ENCODE measurements at regions not wholly inside any gene's neighbourhood (a gene's known extent, or its start where the extent isn't known, plus 50 kb on each side); places are given as distances from the start of the nearest gene placed in this dataset.

DNA sequence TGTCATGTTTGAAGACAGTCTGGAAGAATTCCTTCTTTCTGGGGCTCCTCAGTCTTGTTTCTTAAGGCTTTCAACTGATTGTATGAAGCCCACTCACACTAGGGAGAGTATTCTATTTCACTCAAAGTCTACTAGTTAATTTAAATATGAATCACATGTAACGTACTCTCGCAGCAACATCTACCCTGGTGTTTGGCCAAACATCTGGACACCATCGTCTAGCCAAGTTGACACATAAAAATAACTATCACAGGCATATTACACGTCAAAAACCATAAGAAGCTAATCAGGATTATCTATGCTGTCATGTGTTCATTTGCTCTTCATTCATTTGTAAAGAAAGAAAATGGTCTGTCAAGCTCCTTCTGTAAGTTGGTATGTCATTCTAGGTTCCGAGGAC is 787.4 kb downstream of the KCNJ2 start:
- Histone ChIP-seq H3K27ac (ENCODE audit: low read depth in 1 of 2, low read length in 2 of 2) (no peak overlapping the region), H3K27me3 (ENCODE audit: control insufficient read depth in 4 of 4, insufficient read depth in 4 of 4, low read length in 3 of 4) (no peaks in the 10 kb centered on the region), H3K4me1 (ENCODE audit: control insufficient read depth in 4 of 4, insufficient read depth in 4 of 4, low read length in 3 of 4) (no peaks in the 10 kb centered on the region), H3K9me3 (ENCODE audit: control insufficient read depth in 4 of 4, low read length in 3 of 4) (no peaks in the 10 kb centered on the region), H3K36me3 (ENCODE audit: control insufficient read depth in 4 of 4, insufficient read depth in 3 of 4, low read depth in 1 of 4, low read length in 3 of 4) (no peaks in the 10 kb centered on the region), H3K9ac (ENCODE audit: low read depth in 1 of 2, low read length in 2 of 2) (no peak overlapping the region), H3K4me3 (ENCODE audit: low read depth in 1 of 3, low read length in 3 of 3) (no peak overlapping the region)
- no peak for TF ChIP-seq EGR1 (IDR thresholded peaks at IDR 0.05; ENCODE audit: low read depth in 2 of 2)
- TF ChIP-seq HNF4G (IDR thresholded peaks at IDR 0.05), result no peak
- TF ChIP-seq SP1 (IDR thresholded peaks at IDR 0.05), result no peak
- TF ChIP-seq FOXA1 (IDR thresholded peaks at IDR 0.05), result no peak
- TF ChIP-seq HNF4A (conservative IDR thresholded peaks at IDR 0.05), result no peak
- no peak for TF ChIP-seq TAF1 (conservative IDR thresholded peaks at IDR 0.05)
- no peak for DNase-seq (ENCODE audit: low spot score)
- 86% methylated on average over 5 of the region's 5 CpGs for WGBS

DNA sequence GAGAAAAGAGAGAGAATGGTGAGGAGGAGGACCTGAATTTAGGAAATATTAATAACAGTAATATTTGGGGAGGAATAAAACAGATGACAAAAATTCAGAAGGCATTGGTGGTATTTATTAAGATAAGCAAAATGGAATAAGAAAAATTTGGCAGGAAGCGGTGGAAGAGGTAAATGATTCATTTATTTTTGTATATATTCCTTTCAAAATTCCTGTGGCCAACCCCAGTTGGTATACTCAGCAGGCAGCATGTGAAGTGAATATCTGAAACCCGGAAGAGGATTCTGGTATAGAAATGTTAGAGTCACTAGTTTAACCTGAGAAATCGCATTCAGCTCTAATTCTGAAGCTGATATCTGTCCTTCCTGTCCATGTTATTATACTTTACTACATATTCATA is 792.0 kb downstream of the KCNJ2 start:
- H3K9ac ChIP-seq (ENCODE audit: low read depth in 1 of 2, low read length in 2 of 2), result no peak overlapping the region
- no peak for DNase-seq (ENCODE audit: low spot score)
- no peak overlapping the region for H3K27ac ChIP-seq (ENCODE audit: low read depth in 1 of 2, low read length in 2 of 2)
- H3K4me3 ChIP-seq (ENCODE audit: low read depth in 1 of 3, low read length in 3 of 3), result no peak overlapping the region
- peaks cover 0 to 3% (median under 1%) of the 10 kb centered on the region in 4 donors for H3K9me3 ChIP-seq (ENCODE audit: control insufficient read depth in 4 of 4, low read length in 3 of 4)
- no peaks in the 10 kb centered on the region for H3K4me1 ChIP-seq (ENCODE audit: control insufficient read depth in 4 of 4, insufficient read depth in 4 of 4, low read length in 3 of 4)
- TF ChIP-seq NR2F2 (IDR thresholded peaks at IDR 0.05), result no peak
- TF ChIP-seq, protein P1, sequence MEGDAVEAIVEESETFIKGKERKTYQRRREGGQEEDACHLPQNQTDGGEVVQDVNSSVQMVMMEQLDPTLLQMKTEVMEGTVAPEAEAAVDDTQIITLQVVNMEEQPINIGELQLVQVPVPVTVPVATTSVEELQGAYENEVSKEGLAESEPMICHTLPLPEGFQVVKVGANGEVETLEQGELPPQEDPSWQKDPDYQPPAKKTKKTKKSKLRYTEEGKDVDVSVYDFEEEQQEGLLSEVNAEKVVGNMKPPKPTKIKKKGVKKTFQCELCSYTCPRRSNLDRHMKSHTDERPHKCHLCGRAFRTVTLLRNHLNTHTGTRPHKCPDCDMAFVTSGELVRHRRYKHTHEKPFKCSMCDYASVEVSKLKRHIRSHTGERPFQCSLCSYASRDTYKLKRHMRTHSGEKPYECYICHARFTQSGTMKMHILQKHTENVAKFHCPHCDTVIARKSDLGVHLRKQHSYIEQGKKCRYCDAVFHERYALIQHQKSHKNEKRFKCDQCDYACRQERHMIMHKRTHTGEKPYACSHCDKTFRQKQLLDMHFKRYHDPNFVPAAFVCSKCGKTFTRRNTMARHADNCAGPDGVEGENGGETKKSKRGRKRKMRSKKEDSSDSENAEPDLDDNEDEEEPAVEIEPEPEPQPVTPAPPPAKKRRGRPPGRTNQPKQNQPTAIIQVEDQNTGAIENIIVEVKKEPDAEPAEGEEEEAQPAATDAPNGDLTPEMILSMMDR (IDR thresholded peaks at IDR 0.05; ENCODE audit: low read depth, low read length, missing input control), result no peak
- no peak for TF ChIP-seq FOXA2 (IDR thresholded peaks at IDR 0.05)
- TF ChIP-seq, protein P2, sequence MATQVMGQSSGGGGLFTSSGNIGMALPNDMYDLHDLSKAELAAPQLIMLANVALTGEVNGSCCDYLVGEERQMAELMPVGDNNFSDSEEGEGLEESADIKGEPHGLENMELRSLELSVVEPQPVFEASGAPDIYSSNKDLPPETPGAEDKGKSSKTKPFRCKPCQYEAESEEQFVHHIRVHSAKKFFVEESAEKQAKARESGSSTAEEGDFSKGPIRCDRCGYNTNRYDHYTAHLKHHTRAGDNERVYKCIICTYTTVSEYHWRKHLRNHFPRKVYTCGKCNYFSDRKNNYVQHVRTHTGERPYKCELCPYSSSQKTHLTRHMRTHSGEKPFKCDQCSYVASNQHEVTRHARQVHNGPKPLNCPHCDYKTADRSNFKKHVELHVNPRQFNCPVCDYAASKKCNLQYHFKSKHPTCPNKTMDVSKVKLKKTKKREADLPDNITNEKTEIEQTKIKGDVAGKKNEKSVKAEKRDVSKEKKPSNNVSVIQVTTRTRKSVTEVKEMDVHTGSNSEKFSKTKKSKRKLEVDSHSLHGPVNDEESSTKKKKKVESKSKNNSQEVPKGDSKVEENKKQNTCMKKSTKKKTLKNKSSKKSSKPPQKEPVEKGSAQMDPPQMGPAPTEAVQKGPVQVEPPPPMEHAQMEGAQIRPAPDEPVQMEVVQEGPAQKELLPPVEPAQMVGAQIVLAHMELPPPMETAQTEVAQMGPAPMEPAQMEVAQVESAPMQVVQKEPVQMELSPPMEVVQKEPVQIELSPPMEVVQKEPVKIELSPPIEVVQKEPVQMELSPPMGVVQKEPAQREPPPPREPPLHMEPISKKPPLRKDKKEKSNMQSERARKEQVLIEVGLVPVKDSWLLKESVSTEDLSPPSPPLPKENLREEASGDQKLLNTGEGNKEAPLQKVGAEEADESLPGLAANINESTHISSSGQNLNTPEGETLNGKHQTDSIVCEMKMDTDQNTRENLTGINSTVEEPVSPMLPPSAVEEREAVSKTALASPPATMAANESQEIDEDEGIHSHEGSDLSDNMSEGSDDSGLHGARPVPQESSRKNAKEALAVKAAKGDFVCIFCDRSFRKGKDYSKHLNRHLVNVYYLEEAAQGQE (IDR thresholded peaks at IDR 0.05), result no peak
- TF ChIP-seq, protein P3, sequence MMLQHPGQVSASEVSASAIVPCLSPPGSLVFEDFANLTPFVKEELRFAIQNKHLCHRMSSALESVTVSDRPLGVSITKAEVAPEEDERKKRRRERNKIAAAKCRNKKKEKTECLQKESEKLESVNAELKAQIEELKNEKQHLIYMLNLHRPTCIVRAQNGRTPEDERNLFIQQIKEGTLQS (IDR thresholded peaks at IDR 0.05), result no peak
- no peak for TF ChIP-seq YY1 (IDR thresholded peaks at IDR 0.05)
- TF ChIP-seq HNF4G (IDR thresholded peaks at IDR 0.05), result no peak
- TF ChIP-seq JUND (IDR thresholded peaks at IDR 0.05), result no peak
- TF ChIP-seq FOXA1 (IDR thresholded peaks at IDR 0.05), result no peak
- TF ChIP-seq HNF4A (conservative IDR thresholded peaks at IDR 0.05), result no peak
- TF ChIP-seq GABPA (IDR thresholded peaks at IDR 0.05 in 1 of 2, conservative IDR thresholded peaks at IDR 0.05 in 1 of 2), result no peak
- TF ChIP-seq RXRA (IDR thresholded peaks at IDR 0.05), result no peak
- no peak for TF ChIP-seq SP1 (IDR thresholded peaks at IDR 0.05)
- TF ChIP-seq RAD21 (IDR thresholded peaks at IDR 0.05), result no peak
- TF ChIP-seq TAF1 (conservative IDR thresholded peaks at IDR 0.05), result no peak
- TF ChIP-seq, protein P4, sequence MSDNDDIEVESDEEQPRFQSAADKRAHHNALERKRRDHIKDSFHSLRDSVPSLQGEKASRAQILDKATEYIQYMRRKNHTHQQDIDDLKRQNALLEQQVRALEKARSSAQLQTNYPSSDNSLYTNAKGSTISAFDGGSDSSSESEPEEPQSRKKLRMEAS (IDR thresholded peaks at IDR 0.05), result no peak
- TF ChIP-seq EGR1 (IDR thresholded peaks at IDR 0.05; ENCODE audit: low read depth in 2 of 2), result no peak
- TF ChIP-seq, protein P5, sequence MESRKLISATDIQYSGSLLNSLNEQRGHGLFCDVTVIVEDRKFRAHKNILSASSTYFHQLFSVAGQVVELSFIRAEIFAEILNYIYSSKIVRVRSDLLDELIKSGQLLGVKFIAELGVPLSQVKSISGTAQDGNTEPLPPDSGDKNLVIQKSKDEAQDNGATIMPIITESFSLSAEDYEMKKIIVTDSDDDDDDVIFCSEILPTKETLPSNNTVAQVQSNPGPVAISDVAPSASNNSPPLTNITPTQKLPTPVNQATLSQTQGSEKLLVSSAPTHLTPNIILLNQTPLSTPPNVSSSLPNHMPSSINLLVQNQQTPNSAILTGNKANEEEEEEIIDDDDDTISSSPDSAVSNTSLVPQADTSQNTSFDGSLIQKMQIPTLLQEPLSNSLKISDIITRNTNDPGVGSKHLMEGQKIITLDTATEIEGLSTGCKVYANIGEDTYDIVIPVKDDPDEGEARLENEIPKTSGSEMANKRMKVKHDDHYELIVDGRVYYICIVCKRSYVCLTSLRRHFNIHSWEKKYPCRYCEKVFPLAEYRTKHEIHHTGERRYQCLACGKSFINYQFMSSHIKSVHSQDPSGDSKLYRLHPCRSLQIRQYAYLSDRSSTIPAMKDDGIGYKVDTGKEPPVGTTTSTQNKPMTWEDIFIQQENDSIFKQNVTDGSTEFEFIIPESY (IDR thresholded peaks at IDR 0.05), result no peak
- no peaks in the 10 kb centered on the region for H3K27me3 ChIP-seq (ENCODE audit: control insufficient read depth in 4 of 4, insufficient read depth in 4 of 4, low read length in 3 of 4)
- no peaks in the 10 kb centered on the region for H3K36me3 ChIP-seq (ENCODE audit: control insufficient read depth in 4 of 4, insufficient read depth in 3 of 4, low read depth in 1 of 4, low read length in 3 of 4)
- 88% methylated on average over 3 of the region's 3 CpGs for WGBS

Data from liver (tissue), 8 donors.